HG03469 (cell line): ENCODE measurements at regions not wholly inside any gene's neighbourhood (a gene's known extent, or its start where the extent isn't known, plus 50 kb on each side); places are given as distances from the start of the nearest gene placed in this dataset.
A peak's percentile ranks its signal among the peaks of the same experiment; 100 is the strongest.
"Not testable (repeated sequence)": the region's sequence is repeated elsewhere in the genome, so short reads cannot be mapped to it uniquely, and the experiment has no call there.

Experiments
- ATAC-seq: cut with Tn5 transposase; IDR thresholded peaks from one replicate; pipeline ENCODE4 v1.9.1; 2021; ENCODE audit warnings: mild to moderate bottlenecking, moderate library complexity, moderate number of reproducible peaks; ENCODE audit not compliant: unreplicated experiment

DNA sequence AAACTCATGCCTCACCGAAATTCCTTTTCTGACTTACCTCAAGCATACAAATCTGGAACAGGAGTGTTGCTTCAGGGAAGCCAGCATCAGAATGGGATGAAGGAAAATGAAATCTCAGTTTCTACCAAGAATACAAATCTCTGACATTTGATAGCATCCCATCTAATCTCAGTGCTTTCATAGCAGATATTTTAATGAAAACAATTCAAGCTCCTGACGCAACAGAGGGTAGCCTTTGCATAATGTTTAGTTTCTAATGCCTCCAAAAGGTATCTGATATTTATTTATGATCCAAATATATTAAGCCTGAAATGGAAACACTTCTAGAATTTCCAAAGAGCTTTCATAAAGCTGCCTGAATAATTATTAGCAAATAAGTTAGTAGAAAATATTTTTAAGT lies 251.4 kb downstream of the DEPDC1B start:
- ATAC-seq = no peak

DNA sequence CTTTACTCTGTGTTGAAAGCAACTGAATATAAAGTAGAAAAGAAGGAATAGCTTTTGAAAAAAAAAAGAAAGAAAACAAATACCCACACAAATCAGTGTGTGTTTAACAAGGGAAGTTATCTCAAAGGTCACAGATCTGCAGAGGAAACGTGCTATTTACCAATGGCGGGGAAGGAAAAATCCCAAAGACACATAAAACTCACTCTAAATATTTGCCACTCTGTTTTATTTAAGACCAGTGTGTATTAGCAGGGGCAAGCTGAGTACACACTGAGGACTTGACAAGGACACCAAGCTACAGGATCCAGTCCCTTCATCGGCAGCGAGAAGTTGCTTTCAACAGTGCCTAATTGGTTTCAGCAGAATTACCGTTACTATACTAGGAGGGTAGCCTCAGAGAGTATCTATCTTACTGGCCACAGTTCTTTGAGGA lies 252.5 kb downstream of the DEPDC1B start:
- ATAC-seq = no peak

DNA sequence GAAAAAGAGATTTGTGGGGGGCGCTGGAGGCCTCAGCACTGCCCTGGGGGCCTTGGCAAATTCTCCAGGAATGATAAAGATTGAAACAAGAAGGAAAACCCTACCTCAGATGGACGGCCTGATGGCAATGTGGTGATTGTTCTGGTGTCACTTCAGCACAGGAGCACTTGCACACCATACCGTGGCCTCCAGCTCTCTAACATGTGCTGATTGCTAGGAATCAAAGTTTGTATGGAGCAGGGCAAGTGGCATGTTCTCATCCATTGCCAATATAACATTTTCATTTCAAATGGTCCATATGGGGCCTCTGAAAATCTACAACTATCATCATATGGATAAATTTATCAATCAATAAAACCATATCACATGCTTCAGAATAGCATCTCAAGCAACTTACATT lies 253.0 kb downstream of the DEPDC1B start:
- ATAC-seq = no peak

DNA sequence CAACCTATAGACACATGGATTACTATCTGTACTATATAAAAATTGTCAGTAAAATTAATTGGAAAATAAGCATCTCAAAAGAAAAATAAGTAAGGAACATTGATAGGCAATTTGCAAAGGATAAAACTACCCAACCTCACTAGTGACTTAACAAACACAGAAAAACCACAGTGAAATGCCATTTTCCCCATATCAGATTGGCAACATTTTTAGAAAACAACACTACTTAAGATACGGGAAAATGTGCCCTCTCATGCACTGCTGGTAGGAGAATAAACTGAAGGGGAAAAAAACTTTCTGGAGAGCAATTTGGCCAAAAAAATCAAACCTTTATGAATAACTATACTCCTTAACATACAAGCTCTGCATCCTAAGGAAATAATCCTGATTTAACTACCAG lies 254.0 kb downstream of the DEPDC1B start:
- no peak for ATAC-seq

DNA sequence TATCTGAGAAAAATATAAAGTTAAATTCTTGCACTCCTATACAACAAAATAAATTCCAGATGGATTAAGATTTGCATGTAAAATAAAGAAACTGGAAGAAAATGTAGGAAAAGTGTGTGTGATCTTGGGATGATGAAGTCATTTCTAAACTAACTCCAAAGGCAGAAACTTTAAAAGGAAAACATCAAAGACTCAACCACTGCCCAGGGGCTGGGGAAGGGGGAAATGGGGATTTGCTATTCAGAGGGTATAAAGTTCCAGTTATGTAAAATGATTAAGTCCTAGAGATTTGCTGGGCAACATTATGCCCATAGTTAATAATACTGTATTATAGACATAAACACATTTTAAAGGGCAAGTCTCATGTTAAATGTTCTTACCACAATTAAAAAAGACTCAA lies 254.5 kb downstream of the DEPDC1B start:
- no peak for ATAC-seq

DNA sequence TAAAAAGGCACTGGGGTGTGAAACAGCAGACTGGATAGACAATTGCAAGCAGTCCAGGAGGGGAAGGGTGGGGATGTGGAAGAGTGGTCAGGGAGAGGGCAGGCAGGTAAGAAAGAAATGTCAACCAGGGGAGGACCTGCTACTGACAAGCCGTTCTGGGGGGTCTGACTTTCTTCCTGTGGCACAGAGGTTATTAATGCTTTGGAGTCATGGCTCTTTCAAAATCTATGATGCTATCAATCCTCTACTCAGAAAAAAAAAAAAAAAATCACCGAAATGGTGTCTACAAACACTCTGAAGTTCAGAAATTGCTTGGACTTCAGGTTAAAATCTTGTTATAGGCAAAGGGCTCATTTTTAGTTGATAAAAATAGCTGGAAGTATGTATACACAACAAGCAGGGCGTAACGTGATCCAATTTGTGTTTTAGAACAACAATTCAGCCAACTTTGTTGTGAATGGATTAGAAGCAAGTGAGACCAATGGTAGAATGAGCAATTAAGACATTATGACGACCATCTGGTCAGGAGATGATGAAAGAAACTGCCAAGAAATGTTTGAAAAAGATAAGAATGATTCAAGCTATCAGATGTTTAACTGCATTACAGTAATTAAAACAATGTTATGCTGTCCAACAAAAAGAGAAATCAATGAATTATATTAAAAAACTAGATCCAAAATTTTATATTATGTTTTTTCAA lies 255.2 kb downstream of the DEPDC1B start:
- ATAC-seq = no peak

DNA sequence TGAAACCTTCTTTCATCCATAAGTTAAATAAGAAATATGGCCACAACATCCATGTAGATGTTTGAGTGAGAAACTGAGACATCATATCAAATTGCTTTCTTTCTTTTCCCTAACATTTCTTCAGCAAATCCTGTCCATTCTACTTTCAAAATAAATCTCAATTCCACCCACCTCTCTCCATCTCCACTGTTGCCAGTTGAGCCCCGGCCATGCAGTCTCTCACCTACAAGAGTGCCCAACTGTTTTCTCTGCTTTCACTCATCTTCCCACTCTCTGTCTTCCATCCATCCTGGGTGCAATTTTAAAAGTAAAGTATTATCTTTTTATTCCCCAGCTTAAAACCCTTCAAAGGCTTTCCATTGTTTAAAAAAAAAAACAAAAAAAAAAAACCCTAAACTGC lies 260.4 kb downstream of the DEPDC1B start:
- ATAC-seq = no peak

DNA sequence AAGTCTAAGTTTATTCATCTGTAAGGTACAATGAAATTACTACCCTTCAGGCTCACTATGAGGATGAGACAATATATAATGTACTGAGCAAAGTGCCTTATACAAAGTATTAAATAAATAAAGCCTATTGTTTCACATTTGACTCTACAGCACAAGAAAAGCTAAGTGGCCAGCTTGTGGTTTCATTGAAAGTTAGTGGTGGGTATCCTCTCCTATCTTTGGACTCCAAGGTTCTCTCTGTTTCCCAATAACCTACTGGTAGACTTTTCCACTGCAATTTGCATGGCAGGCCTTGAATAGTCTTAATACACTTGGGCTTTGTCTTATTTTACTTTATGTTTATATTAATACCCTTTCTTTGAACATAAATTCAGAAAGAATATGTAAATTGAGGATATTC lies 262.7 kb downstream of the DEPDC1B start:
- no peak for ATAC-seq

DNA sequence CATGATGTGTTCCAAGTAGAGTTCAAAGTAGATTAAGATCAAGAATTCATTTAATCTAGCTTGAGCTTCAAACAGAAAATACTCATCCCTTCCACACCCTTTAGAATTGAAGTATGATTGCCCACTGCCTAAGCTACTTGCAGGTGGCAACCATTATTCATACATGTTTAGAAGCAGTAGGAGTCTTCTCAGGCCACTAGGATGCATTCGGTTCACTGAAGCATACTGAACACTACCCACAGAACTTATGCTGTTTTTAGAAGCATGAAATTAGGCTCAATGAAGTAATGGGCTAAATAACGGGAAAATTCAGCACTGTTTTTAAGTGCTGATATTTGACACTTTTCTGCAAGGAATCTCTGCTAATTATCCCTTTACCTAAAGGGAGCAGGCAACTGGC lies 263.4 kb downstream of the DEPDC1B start:
- ATAC-seq = peak; percentile 89

DNA sequence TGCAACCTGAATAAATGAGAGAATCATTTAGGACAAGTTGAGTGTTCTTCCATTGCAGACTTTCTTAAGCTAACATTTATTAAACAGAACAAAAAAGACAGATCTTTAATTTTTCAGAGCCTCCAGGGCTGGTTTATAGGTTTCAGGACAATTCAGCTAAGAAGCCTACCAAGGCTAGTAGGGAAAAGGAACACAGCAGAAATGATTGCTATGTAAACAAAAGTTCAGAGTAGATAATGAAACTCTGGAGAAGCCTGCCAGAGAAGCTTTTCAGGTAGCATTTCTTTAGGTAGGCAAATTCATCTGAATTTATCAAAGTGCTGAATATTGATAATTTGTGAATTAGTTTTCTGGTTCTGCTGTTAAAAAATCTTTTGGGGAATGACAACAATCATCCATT lies 264.2 kb downstream of the DEPDC1B start:
- ATAC-seq = no peak

DNA sequence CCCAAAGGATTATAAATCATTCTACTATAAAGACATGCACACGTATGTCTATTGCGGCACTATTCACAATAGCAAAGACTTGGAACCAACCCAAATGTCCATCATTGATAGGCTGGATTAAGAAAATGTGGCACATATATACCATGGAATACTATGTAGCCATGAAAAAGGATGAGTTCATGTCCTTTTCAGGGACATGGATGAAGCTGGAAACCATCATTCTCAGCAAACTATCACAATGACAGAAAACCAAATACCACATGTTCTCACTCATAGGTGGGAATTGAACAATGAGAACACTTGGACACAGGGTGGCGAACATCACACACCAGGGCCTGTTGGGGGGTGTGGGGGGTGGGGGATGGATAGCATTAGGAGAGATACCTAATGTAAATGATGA lies 273.8 kb downstream of the DEPDC1B start:
- ATAC-seq = not testable (repeated sequence)

DNA sequence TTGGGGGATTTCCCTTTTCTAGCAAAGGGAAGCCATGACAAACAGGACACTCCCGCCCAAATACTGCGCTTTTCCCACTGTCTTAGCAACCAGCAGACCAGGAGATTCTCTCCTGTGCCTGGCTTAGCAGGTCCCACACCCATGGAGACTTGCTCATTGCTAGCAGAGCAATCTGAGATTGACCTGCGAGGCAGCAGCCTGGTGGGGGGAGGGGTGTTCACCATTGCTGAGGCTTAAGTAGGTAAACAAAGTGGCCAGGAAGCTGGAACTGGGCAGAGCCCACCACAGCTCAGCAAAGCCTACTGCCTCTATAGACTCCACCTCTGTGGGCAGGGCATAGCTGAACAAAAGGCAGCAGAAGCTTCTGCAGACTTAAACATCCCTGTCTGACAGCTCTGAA lies 279.2 kb downstream of the DEPDC1B start:
- not testable (repeated sequence) for ATAC-seq

DNA sequence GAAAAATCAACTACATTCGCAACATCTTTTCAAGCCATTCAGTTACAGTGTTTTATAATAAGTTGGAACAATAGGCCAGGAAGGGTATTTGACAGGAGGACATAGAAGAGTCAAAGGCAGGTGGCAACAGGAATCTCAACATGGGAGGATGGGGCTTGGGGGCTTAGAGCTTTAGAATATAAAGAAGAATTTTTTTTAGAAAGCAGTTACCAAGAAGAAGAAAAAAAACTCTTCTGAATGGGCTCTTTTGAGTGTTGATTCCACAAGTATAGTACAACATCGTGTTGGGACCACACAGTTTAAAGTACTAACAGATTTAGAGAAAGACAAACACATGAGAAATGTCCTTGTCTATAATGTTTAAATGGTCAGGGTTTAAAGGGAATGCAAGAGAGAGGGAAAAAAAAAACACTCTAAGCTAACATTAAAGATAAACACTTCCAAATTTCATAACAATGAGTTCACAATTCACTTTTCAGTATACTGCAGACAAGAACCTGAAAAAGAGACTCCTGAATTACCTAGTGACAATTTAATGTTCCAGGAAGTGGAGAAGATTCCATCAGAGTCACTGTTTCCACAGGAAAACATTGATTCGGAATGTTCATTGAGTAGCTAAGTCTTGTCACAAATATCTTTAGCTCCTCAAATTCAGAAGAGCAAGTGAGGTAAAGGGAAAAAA lies 282.3 kb downstream of the DEPDC1B start:
- ATAC-seq = no peak

DNA sequence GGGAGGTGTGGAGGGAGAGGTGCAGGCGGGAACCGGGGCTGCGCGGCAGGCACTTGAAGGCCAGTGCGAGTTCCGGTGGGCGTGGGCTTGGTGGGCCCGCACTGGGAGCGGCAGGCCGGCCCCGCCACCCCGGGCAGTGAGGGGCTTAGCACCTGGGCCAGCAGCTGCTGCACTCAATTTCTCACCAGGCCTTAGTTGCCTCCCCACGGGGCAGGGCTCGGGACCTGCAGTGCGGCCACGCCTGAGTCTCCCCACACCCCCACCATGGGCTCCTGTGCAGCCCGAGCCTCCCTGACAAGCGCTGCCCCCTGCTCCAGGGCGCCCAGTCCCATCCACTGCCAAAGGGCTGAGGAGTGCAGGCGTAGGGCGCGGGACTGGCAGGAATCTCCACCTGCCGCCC lies 284.5 kb downstream of the DEPDC1B start:
- ATAC-seq = no peak

DNA sequence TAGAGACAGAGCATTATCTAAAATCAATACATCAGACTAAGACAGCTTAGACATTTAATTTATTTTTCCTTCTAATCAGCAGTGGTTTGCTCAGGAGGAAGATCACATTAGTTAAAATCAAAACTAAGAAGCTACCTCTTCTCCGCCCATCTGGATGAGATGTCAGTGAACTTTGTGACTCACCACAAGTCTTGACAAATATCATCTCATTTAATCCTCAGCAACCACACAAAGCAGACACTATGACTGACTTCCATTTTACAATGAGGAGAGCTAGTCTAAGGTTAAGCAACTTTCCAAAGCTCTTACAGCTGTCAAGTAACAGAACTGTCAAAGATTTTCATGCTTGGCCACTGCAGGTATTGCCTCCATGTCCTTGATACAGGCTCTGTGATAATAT lies 289.5 kb downstream of the DEPDC1B start:
- no peak for ATAC-seq

DNA sequence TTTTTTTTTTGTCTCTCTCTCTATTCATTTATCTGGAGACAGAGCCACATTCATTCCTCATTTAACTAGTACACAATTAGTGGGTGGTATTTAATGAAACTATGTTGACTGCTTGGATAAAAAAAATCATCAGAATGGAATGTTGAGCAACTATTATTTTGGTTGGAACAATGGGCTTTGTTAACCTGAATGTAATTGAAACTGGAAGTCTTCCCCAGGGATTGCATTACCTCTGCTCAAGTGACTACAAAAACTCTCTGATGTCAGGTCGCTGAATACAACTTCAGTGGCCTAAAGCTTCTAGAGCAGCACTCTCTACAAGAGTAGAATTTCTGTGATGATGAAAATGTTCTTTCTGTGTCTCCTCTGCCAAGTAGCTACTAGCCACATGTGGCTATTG lies 295.8 kb downstream of the DEPDC1B start:
- no peak for ATAC-seq

DNA sequence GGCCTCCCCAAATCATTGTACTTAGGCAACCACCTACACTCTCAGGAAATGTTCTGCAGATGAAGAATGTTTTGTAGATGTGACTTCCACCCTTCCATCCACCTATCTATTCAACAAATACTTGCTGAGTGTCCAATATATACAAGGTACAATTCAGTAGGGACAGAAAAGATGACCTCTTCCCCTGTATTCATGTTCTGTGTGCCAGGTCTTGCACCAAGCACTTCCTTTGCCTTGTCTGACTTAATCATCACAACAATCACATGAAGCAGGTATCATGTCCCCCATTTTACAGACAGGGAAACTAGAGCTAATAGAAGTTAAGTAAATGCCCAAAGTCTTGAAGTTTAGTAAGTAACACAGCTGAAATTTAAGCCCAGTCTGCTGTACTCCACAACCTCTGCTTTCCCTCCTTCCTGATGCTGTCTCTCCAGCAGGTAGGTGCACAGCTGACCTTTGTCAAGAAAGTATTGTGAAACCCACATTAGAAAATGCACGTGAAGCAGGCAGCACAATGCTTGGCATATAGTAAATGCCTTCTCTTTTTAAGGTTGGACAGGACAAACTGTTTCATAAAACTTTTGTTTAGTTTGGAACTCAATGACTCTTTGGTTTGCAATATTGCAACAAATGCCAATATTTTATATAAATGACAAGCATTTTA lies 296.5 kb downstream of the DEPDC1B start:
- ATAC-seq = no peak

DNA sequence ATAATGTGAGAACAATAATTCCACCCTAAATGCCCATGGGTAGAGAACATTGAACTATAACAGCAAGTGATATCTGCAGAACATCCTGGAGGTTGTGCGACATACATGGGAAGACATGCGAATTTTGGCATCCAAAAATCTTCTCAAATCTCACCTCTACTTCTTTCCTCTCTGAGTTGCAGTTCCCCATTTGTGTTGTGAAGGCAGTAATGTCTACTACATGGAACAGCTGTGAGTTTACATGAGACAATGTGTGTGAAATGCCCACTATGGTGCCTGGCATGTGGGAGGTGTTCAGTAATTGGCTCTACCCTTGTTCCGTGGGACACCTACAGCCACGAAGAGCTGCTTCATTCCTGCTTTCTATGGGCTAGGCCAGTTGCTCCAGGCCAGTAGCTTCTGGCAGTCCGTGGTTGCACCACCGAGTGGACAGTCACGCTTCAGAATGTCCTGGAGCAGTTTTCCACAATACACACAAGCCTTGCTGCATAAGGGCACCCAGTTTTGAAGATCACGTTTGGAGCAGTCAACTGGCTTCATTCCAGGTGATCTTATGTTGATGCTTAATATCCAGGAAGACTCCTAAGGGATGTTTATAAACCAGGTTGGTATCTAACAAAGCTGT lies 297.7 kb downstream of the DEPDC1B start:
- no peak for ATAC-seq

DNA sequence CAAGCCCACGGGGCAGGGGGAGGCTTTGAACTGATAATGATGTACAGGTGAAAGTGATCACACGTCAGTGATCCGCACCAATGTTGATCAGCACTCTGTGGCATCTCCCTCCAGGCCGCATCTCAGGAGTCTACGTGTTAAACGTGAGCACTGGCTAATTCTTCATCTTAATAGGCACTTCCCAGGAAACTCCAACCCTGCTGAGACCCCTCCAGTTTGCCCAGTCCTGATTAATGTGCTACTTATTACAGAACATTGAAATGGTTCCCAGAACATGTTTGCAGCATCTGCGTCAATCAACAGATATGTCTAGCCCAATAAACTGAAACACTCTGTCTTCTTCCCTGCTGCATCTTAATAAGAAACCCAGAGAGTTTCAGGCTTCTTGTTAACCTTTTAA lies 298.4 kb downstream of the DEPDC1B start:
- no peak for ATAC-seq

DNA sequence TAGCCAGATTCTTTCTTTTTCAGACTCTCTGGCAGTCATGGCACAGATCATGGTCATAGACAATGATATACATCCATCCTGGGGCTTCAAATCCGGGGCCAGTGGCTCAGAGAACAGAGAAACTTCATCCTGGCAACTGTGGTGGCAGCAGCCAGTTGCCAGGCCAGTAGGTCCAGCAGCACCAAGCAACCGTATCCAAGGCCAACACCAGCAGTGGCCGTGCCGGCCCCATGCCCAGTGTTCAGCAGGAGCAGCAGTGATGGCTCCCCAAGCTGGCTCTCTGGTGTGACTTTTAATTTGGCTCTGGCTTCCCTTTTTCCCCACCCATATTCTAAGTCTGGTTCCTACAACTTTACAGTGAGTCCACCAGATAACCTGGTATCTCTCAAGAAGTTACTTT lies 300.5 kb downstream of the DEPDC1B start:
- no peak for ATAC-seq

DNA sequence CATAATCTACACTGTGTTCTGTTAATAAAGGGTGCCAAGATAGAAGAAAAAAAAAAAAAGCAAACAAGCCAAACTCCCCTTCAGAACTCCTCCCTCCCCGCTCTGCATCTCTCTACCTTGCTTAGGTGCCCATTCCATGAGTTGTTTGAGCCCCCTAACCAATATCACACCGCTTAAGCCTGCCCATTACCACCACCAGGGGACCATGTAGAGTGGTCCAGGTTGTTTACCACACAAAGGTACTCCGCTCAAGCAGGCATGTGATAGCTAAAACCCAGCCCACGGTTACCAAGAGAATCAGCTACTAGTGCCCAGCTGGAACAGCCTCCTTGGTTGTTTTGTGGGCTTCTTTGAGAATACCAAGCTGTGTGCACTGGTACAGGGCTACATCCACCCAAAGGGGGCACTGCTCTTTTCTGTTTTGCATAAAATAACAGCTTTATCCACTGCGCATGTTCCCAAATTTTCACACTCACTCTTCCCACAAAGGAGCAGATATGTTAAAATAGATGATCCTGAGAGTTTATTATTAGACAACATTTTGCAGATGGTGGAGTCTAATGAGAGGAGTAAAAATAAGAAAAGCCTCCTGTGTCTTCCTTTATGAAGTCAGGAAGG lies 304.1 kb downstream of the DEPDC1B start:
- no peak for ATAC-seq
